Prostate gland (tissue), 2 donors: ENCODE measurements at regions not wholly inside any gene's neighbourhood (a gene's known extent, or its start where the extent isn't known, plus 50 kb on each side); places are given as distances from the start of the nearest gene placed in this dataset.
"Not testable (repeated sequence)": the region's sequence is repeated elsewhere in the genome, so short reads cannot be mapped to it uniquely, and the experiment has no call there.

ENCODE experiments used
- DNase-seq: peaks from one replicate; pipeline ENCODE4 v3.0.0-alpha.2; 2019; ENCODE audit warnings: low spot score
- H3K27ac ChIP-seq, 2 donors: fragments of 200-600 bp; sonication (generic); 2 replicates each; pipeline ENCODE4 v1.5.1; 2017 to 2019
- H3K27me3 ChIP-seq: fragments of 200-600 bp; sonication (generic); replicated peaks from 2 replicates; pipeline ENCODE4 v1.5.1; 2019; ENCODE audit not compliant: insufficient read depth
- H3K36me3 ChIP-seq, 2 donors: fragments of 200-600 bp; sonication (generic); 1 replicate in 1 of 2; 2 replicates in 1 of 2; pipeline versions ENCODE4 v1.5.1 to v1.8.1; 2017 to 2019
- H3K4me1 ChIP-seq: fragments of 200-600 bp; sonication (generic); replicated peaks from 2 replicates; pipeline ENCODE4 v1.5.1; 2019
- H3K4me3 ChIP-seq, 2 donors: fragments of 200-600 bp; sonication (generic); 2 replicates each; pipeline ENCODE4 v1.5.1; 2017 to 2019
- H3K9me3 ChIP-seq: fragments of 200-600 bp; sonication (generic); 2 replicates; pipeline ENCODE4 v1.5.1; 2017
- WGBS: methylation state at CpG from one replicate; pipeline ENCODE4 v1.1.5; 2018; 5-methylcytosine and 5-hydroxymethylcytosine counted together
- intact Hi-C: fragments of 100-400 bp; cut with DNase I; formaldehyde crosslinking; loops from one replicate; pipeline ENCODE4 v1.14.2; 2022

GRCh38 chr1:144066071-144066813 is 94.5 kb upstream of the FAM72C start:
- intact Hi-C loops, H3K27me3 ChIP-seq, H3K36me3 ChIP-seq, H3K9me3 ChIP-seq, DNase-seq, H3K4me3 ChIP-seq, H3K4me1 ChIP-seq, H3K27ac ChIP-seq: not testable (repeated sequence)
- WGBS: 68% methylated on average over 5 of the region's 10 CpGs

- H3K27ac ChIP-seq: not testable (repeated sequence)
These were observed 93.7 kb upstream of the FAM72C start for GRCh38 chr1:144065299-144066060.

GRCh38 chr1:144049365-144049764 is 77.6 kb upstream of the FAM72C start:
- no CpG with 5 or more reads among the region's 5 CpGs for WGBS
- H3K27me3 ChIP-seq, DNase-seq, H3K4me3 ChIP-seq, H3K36me3 ChIP-seq, H3K4me1 ChIP-seq, intact Hi-C loops, H3K27ac ChIP-seq, H3K9me3 ChIP-seq: not testable (repeated sequence)

More at GRCh38 chr1:144065299-144066060, 93.7 kb upstream of the FAM72C start:
- H3K27me3 ChIP-seq, H3K36me3 ChIP-seq, intact Hi-C loops, DNase-seq, H3K9me3 ChIP-seq, H3K4me1 ChIP-seq, H3K4me3 ChIP-seq: not testable (repeated sequence)
- WGBS: no CpG with 5 or more reads among the region's 5 CpGs

GRCh38 chr1:144046645-144047044 is 74.9 kb upstream of the FAM72C start:
- H3K27me3 ChIP-seq, H3K4me1 ChIP-seq, H3K4me3 ChIP-seq, H3K36me3 ChIP-seq, H3K27ac ChIP-seq, DNase-seq, intact Hi-C loops, H3K9me3 ChIP-seq: not testable (repeated sequence)
- WGBS: no CpG with 5 or more reads among the region's 3 CpGs

- H3K9me3 ChIP-seq, intact Hi-C loops, H3K36me3 ChIP-seq, H3K4me1 ChIP-seq, DNase-seq, H3K4me3 ChIP-seq, H3K27ac ChIP-seq, H3K27me3 ChIP-seq: not testable (repeated sequence)
- 73% methylated on average over 6 of the region's 13 CpGs for WGBS
These were observed 74.2 kb upstream of the FAM72C start for GRCh38 chr1:144045751-144046546.

GRCh38 chr1:144042251-144042650 is 70.5 kb upstream of the FAM72C start:
- H3K27ac ChIP-seq, intact Hi-C loops, DNase-seq, H3K4me3 ChIP-seq, H3K27me3 ChIP-seq, H3K4me1 ChIP-seq, H3K9me3 ChIP-seq, H3K36me3 ChIP-seq: not testable (repeated sequence)
- WGBS: no CpG with 5 or more reads among the region's 1 CpG

GRCh38 chr1:144040293-144040692 is 68.5 kb upstream of the FAM72C start:
- H3K9me3 ChIP-seq, intact Hi-C loops, H3K4me1 ChIP-seq, H3K36me3 ChIP-seq, H3K27me3 ChIP-seq, DNase-seq, H3K27ac ChIP-seq, H3K4me3 ChIP-seq: not testable (repeated sequence)
- WGBS: no CpG with 5 or more reads among the region's 3 CpGs

- H3K4me1 ChIP-seq, intact Hi-C loops, H3K27me3 ChIP-seq, H3K9me3 ChIP-seq, H3K36me3 ChIP-seq, DNase-seq, H3K27ac ChIP-seq, H3K4me3 ChIP-seq: not testable (repeated sequence)
- WGBS: no CpG with 5 or more reads among the region's 3 CpGs
These were observed 62.3 kb upstream of the FAM72C start for GRCh38 chr1:144034045-144034444.

- H3K27ac ChIP-seq, H3K36me3 ChIP-seq, H3K27me3 ChIP-seq, H3K9me3 ChIP-seq, H3K4me3 ChIP-seq, DNase-seq, H3K4me1 ChIP-seq, intact Hi-C loops: not testable (repeated sequence)
- WGBS: 87% methylated on average over 2 of the region's 2 CpGs
These were observed 59.8 kb upstream of the FAM72C start for GRCh38 chr1:144031550-144031949.

GRCh38 chr1:144026022-144026421 is 54.2 kb upstream of the FAM72C start:
- H3K36me3 ChIP-seq, H3K27ac ChIP-seq, H3K27me3 ChIP-seq, H3K4me1 ChIP-seq, H3K4me3 ChIP-seq, H3K9me3 ChIP-seq, DNase-seq, intact Hi-C loops: not testable (repeated sequence)
- WGBS: no CpG with 5 or more reads among the region's 2 CpGs

GRCh38 chr1:144021690-144022384 is 50.1 kb upstream of the FAM72C start:
- H3K27me3 ChIP-seq, H3K9me3 ChIP-seq, H3K27ac ChIP-seq, DNase-seq, intact Hi-C loops, H3K4me3 ChIP-seq, H3K36me3 ChIP-seq, H3K4me1 ChIP-seq: not testable (repeated sequence)
- WGBS: 56% methylated on average over 1 of the region's 5 CpGs
